PC-9 (cell line): ENCODE measurements at regions not wholly inside any gene's neighbourhood (a gene's known extent, or its start where the extent isn't known, plus 50 kb on each side); places are given as distances from the start of the nearest gene placed in this dataset.

Experiments
- CTCF ChIP-seq: fragments of 200-600 bp; sonication (generic); conservative IDR thresholded peaks from 2 replicates; pipeline ENCODE4 v1.6.1; 2017; ENCODE audit warnings: mixed run types, antibody characterized with exemption, mild to moderate bottlenecking, moderate library complexity
- EZH2 ChIP-seq: fragments of 200-600 bp; sonication (generic); IDR thresholded peaks from 2 replicates; pipeline ENCODE4 v1.8.0; 2017; ENCODE audit warnings: antibody characterized with exemption, low read depth

- TF ChIP-seq CTCF, result no peak
- no peak for TF ChIP-seq EZH2
Observed at GRCh38 chr7:67678419-67678818, 681.8 kb downstream of the TYW1 start.
